Hepatocyte (in vitro differentiated cells): ENCODE measurements at regions not wholly inside any gene's neighbourhood (a gene's known extent, or its start where the extent isn't known, plus 50 kb on each side); places are given as distances from the start of the nearest gene placed in this dataset.

ENCODE experiments used
- DNase-seq: peaks from one replicate; pipeline ENCODE4 v3.0.0-alpha.2; 2016; ENCODE audit warnings: low spot score
- H2AFZ ChIP-seq: fragments of 200-600 bp; sonication (generic); 2 replicates; pipeline ENCODE4 v1.6.0; 2016; ENCODE audit warnings: antibody characterized with exemption, mild to moderate bottlenecking
- H3K27ac ChIP-seq: fragments of 200-600 bp; sonication (generic); 2 replicates; pipeline ENCODE4 v1.5.1; 2016; ENCODE audit warnings: mild to moderate bottlenecking
- H3K27me3 ChIP-seq: fragments of 200-600 bp; sonication (generic); 2 replicates; pipeline ENCODE4 v1.6.1; 2016
- H3K36me3 ChIP-seq: fragments of 200-600 bp; sonication (generic); replicated peaks from 2 replicates; pipeline ENCODE4 v1.5.1; 2016; ENCODE audit warnings: low read depth; ENCODE audit not compliant: insufficient read depth
- H3K4me1 ChIP-seq: fragments of 200-600 bp; sonication (generic); 2 replicates; pipeline ENCODE4 v1.5.1; 2016; ENCODE audit warnings: mild to moderate bottlenecking, moderate library complexity; ENCODE audit not compliant: insufficient read depth
- H3K4me2 ChIP-seq: fragments of 200-600 bp; sonication (generic); 2 replicates; pipeline ENCODE4 v1.6.0; 2016
- H3K4me3 ChIP-seq: fragments of 200-600 bp; sonication (generic); 2 replicates; pipeline ENCODE4 v1.5.1; 2016; ENCODE audit warnings: mild to moderate bottlenecking
- H3K79me2 ChIP-seq: fragments of 200-600 bp; sonication (generic); 2 replicates; pipeline ENCODE4 v1.6.0; 2017; ENCODE audit warnings: mild to moderate bottlenecking
- H3K9me2 ChIP-seq: fragments of 200-600 bp; sonication (generic); replicated peaks from 2 replicates; pipeline ENCODE4 v1.6.0; 2017; ENCODE audit warnings: mild to moderate bottlenecking; ENCODE audit not compliant: insufficient read depth
- H3K9me3 ChIP-seq: fragments of 200-600 bp; sonication (generic); 2 replicates; pipeline ENCODE4 v1.5.1; 2016; ENCODE audit warnings: low read depth, mild to moderate bottlenecking
- H4K20me1 ChIP-seq: fragments of 200-600 bp; sonication (generic); 2 replicates; pipeline ENCODE4 v1.6.0; 2016; ENCODE audit warnings: mild to moderate bottlenecking; ENCODE audit not compliant: insufficient read depth, poor library complexity, severe bottlenecking
- EZH2 ChIP-seq: fragments of 200-600 bp; sonication (generic); IDR thresholded peaks from 2 replicates; pipeline ENCODE4 v1.6.1; 2016; ENCODE audit warnings: antibody characterized with exemption, mild to moderate bottlenecking, borderline replicate concordance
- EZH2phosphoT487 ChIP-seq: fragments of 200-600 bp; sonication (generic); IDR thresholded peaks from one replicate; pipeline ENCODE4 v1.6.1; 2018; ENCODE audit warnings: antibody characterized with exemption, mild to moderate bottlenecking, low read depth, moderate library complexity; ENCODE audit not compliant: unreplicated experiment, severe bottlenecking
- WGBS: methylation state at CpG from one replicate; pipeline ENCODE4 v1.1.6; 2016; ENCODE audit warnings: low lambda C conversion rate; ENCODE audit errors: missing lambda C conversion rate; 5-methylcytosine and 5-hydroxymethylcytosine counted together
- TF ChIP-seq, protein P1 (sequence below): fragments of 200-600 bp; sonication (generic); IDR thresholded peaks from 2 replicates; pipeline ENCODE4 v1.5.1; 2016; ENCODE audit warnings: antibody characterized with exemption, mild to moderate bottlenecking; ENCODE audit not compliant: poor library complexity

DNA sequence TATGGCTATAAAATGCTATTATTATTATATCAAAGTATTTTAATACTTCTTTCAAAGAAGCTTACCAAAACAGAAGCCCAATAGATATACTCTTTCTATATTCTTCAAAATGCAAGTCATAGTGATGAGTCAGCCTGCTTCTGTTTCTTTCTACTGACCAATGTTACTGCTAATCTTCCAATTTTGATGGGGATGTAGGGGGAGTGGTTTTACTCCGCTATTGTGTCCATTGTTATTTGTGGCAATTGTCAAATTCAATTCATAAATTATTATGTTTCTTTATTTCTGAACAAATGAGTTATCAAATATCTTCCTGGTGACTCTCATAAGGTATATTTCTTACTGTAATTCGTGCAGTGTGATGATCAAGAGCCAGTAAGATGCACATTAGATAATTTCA, 221.5 kb upstream of the DEFB112 start:
- no peak overlapping the region for H3K27ac ChIP-seq
- no peaks in the 10 kb centered on the region for H4K20me1 ChIP-seq
- DNase-seq: no peak
- no peaks in the 10 kb centered on the region for H3K9me3 ChIP-seq
- H3K79me2 ChIP-seq: no peaks in the 10 kb centered on the region
- no peak overlapping the region for H3K4me3 ChIP-seq
- H3K4me1 ChIP-seq: no peaks in the 10 kb centered on the region
- 87% methylated on average over 2 of the region's 2 CpGs for WGBS
- H2AFZ ChIP-seq: no peak overlapping the region
- TF ChIP-seq EZH2 (no peak), EZH2phosphoT487 (no peak)
- TF ChIP-seq, protein P1, sequence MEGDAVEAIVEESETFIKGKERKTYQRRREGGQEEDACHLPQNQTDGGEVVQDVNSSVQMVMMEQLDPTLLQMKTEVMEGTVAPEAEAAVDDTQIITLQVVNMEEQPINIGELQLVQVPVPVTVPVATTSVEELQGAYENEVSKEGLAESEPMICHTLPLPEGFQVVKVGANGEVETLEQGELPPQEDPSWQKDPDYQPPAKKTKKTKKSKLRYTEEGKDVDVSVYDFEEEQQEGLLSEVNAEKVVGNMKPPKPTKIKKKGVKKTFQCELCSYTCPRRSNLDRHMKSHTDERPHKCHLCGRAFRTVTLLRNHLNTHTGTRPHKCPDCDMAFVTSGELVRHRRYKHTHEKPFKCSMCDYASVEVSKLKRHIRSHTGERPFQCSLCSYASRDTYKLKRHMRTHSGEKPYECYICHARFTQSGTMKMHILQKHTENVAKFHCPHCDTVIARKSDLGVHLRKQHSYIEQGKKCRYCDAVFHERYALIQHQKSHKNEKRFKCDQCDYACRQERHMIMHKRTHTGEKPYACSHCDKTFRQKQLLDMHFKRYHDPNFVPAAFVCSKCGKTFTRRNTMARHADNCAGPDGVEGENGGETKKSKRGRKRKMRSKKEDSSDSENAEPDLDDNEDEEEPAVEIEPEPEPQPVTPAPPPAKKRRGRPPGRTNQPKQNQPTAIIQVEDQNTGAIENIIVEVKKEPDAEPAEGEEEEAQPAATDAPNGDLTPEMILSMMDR: no peak
- no peaks in the 10 kb centered on the region for H3K9me2 ChIP-seq
- no peak overlapping the region for H3K4me2 ChIP-seq
- no peaks in the 10 kb centered on the region for H3K27me3 ChIP-seq
- H3K36me3 ChIP-seq: no peaks in the 10 kb centered on the region

DNA sequence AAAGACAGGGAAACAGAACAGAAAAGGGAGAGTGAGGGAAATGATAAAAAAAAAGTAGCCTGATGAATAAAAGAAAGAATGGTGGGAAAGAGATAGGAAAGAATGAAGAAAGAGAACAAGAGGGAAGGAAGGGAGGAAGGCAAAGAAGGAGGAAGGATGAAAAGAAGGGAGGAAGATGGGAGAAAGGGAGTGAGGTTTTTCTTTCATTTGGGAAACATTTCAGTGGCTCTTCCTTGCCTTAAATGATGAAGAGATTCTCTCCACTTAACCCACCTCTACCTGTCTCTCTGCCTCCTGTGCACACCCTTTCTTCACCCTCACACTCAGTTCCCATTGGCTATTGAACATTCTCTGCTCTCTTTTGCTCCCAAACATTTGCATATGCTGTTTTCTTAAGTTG, 222.1 kb upstream of the DEFB112 start:
- H3K9me2 ChIP-seq: no peaks in the 10 kb centered on the region
- no peak for DNase-seq
- TF ChIP-seq, protein P1: no peak
- no peak for TF ChIP-seq EZH2
- TF ChIP-seq EZH2phosphoT487: no peak
- H3K79me2 ChIP-seq: no peaks in the 10 kb centered on the region
- no peaks in the 10 kb centered on the region for H3K9me3 ChIP-seq
- no peaks in the 10 kb centered on the region for H3K36me3 ChIP-seq
- no peaks in the 10 kb centered on the region for H3K4me1 ChIP-seq
- H4K20me1 ChIP-seq: no peaks in the 10 kb centered on the region
- H3K27me3 ChIP-seq: no peaks in the 10 kb centered on the region
- no peak overlapping the region for H3K4me3 ChIP-seq
- H3K27ac ChIP-seq: no peak overlapping the region
- no peak overlapping the region for H3K4me2 ChIP-seq
- no peak overlapping the region for H2AFZ ChIP-seq

DNA sequence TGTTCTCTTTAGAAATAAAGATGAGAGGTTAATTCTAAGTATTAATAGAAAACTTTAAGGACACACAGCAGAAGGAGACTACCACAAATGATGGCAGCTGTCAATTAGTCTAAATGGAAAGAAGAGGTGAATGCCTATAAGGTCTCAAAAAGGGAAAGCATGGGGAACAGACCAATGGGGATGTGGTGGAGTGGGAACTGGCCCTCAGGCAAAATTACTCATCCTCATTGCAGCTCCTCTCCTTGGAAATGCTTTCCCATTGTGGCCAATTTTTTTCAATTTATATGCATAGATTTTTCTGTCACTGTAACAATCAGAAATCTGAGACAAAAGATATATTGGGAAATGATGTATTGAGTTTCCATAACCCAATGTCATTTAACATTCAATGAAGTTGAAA, 222.9 kb upstream of the DEFB112 start:
- H2AFZ ChIP-seq: no peak overlapping the region
- H3K9me2 ChIP-seq: no peaks in the 10 kb centered on the region
- no peaks in the 10 kb centered on the region for H4K20me1 ChIP-seq
- no peaks in the 10 kb centered on the region for H3K9me3 ChIP-seq
- no peak for DNase-seq
- H3K27me3 ChIP-seq: no peaks in the 10 kb centered on the region
- no peak for TF ChIP-seq EZH2
- TF ChIP-seq, protein P1: no peak
- no peak for TF ChIP-seq EZH2phosphoT487
- H3K27ac ChIP-seq: no peak overlapping the region
- H3K36me3 ChIP-seq: no peaks in the 10 kb centered on the region
- H3K79me2 ChIP-seq: no peaks in the 10 kb centered on the region
- no peak overlapping the region for H3K4me3 ChIP-seq
- H3K4me1 ChIP-seq: no peaks in the 10 kb centered on the region
- no peak overlapping the region for H3K4me2 ChIP-seq

DNA sequence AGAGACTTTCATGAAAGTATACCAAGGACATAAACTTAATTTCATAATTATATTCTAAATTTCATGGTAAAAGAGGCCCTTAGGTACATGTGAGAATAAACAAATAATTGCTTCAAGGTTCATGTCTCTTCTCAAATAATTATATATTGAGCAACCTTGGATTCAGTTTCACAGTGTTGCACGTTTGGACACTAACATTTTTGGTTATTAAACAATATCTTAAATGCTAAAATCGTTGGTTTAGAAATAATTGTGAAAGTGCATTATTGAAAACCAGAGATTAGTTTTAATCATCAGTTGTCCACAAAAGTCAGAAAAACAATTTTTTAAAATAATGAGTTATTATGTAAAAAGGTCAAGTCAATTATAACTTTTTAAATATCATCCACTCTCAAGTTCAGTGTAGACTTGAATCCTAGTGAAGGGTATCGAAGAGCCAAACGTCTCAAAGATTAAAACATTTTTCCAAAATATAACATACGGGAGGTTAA, 227.1 kb upstream of the DEFB112 start:
- Histone ChIP-seq H3K36me3 (no peaks in the 10 kb centered on the region), H3K27me3 (no peaks in the 10 kb centered on the region), H3K9me2 (no peaks in the 10 kb centered on the region), H3K79me2 (no peaks in the 10 kb centered on the region), H3K9me3 (no peaks in the 10 kb centered on the region), H3K4me1 (no peaks in the 10 kb centered on the region), H4K20me1 (no peaks in the 10 kb centered on the region), H3K4me2 (no peak overlapping the region), H2AFZ (no peak overlapping the region), H3K27ac (no peak overlapping the region), H3K4me3 (no peak overlapping the region)
- no peak for DNase-seq
- WGBS: 81% methylated on average over 5 of the region's 5 CpGs
- no peak for TF ChIP-seq EZH2phosphoT487
- TF ChIP-seq, protein P1: no peak
